HG03103 (cell line): ENCODE measurements at regions not wholly inside any gene's neighbourhood (a gene's known extent, or its start where the extent isn't known, plus 50 kb on each side); places are given as distances from the start of the nearest gene placed in this dataset.

Experiments used
- ATAC-seq: cut with Tn5 transposase; IDR thresholded peaks from one replicate; pipeline ENCODE4 v1.9.1; 2021; ENCODE audit warnings: low read depth; ENCODE audit not compliant: unreplicated experiment

DNA sequence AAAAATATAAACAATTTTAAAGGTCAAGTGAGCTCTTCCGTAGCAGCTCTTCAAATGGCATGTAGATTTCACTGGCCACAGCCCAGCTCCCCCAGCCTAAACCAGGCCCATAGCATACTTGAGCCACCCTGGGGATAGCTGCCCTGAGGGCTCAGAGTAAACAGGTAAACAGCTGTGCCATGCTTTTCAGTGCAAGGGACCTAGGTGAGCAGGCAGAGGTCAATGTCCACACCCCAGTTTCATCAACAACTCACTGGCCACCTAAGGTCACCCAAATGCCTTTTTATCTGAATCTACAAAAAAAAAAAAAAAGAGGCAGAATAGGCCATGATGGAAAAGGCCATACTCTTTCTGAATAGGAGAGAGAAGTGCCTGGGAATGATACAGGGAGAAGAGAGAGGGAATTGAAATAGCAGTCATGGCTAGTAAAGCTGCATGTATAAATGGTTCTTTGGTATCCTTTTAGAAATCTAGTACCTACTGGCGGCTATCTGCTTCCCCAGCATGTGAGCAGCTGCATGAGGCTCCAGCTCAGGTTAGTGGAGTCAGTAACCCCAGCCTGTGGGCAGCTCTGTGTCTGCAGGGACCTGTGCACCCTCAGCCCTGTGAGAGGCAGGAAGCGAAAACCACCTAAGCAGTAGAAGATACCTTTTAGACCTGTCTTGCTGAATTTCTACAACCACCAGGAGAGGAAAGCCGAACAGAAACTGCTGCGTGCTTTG lies 77.0 kb downstream of the FOXA2 start:
- ATAC-seq = no peak

DNA sequence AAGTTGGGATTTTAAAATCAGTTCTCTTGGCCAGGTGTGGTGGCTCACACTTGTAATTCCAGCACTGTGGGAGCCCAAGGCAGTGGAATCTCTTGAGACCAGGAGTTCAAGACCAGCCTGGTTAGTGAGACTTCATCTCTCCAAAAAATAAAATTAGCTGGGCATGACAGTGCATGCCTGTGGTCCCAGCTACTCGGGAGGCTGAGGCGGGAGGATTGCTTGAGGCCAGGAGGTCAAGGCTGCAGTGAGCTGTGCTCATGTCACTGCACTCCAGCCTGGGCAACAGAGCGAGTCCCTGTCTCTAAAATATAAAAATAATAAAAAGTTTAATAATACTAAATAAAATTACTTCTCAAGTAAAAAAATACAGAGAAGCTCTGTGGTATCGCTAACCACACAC lies 77.5 kb downstream of the FOXA2 start:
- no peak for ATAC-seq

DNA sequence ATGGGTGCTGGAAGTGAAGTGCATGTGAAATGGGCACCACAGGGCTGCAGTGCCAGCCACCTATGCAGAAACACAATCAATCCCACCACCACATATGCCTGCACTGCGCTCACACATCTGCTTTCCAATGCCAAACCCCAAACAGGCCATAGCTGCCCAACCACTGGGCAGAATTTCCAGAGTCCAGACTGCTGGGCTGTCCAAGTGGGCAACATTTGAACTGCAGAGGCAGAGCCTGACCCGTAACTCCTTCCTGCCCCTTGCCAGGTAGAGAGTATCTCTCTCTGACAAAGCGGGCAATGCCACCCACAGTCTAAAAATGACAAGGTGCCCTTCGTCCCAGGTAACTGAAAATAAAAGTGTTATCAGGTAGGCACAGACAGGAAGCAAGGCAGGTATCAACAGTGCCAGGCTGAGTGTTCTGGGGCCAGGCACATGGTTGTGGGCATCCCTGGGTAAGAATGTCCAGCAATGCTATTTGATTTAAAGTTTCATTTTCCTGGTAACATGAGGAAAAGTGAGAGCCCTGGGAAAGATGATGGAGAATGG lies 79.5 kb downstream of the FOXA2 start:
- no peak for ATAC-seq

DNA sequence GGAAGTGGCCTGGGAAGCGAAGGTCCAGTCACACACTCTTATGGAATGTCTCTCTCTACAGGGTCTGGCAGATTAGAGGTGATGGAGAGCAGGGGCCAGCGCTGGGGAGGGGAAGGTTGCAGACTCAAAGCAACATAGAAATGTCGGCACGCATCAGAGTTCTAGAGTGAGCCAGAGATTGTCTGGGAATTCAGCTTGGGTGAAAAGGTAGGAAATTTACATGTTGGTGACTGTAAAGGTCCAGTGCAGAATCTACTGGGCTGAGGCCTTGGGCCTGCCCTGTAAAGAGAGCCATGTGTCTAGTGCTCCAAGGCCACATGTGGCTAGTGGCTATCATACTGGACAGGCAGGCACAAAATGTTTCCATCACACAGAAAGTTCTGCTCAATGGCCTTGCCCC lies 80.8 kb downstream of the FOXA2 start:
- ATAC-seq = no peak

DNA sequence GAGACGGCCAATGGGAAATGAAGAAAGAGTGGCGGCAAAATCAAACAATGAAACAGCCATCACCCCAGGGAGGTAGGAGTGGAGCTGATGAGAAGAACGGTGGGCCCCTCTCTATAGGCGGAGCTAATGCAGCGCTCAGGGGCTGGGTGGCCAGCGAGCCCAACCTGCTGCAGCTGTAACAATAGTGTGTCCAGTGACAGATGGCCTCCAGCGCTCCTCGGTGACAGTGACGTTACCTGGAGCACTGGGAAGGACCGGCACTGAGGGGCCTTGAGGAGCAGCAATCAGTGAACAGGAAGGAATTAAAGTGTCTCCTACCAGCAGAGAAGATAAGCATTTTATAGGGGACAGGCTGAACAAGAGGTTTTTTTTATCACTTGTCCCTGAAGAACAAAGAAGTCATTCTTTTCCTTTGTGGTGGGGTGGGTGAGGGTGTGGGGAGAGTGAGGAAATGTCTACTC lies 81.6 kb downstream of the FOXA2 start:
- ATAC-seq = no peak

DNA sequence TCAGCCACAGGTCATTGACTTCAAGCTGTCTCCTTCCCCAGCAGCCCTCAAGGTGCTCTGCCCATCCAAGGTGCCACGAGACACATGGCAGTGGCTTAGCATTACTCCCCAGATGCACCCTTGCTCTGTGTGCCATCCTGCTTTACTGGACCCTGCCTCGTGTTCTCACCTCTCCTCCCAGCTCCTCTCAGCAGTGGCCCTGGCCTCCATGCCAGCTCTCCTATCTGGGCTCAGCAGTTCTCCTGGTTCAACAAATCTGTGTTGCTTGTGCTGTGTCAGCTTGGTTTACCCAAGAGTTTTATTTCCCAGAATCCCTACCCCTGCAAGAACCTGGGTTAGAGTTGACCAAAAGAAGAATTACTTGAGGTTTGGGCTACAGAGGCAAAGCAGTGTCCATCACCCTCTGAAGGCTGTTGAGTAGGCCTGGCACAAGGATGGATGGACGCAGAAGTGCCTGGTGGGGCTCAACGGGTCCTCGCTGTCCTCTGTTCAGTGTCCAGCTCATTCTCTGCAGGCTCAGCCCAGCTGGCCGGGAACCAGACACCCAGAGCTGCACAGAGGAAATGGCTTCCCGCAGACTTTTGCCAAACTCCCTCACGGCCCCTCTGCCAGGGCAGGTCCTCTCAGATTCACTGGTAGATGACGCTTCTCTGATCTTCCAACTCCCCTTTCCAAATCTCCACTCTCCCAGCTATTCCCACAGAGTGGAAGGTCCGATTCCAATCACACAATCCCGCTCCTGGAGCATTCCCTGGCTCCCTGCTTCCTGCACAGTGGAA lies 82.6 kb downstream of the FOXA2 start:
- ATAC-seq = no peak

DNA sequence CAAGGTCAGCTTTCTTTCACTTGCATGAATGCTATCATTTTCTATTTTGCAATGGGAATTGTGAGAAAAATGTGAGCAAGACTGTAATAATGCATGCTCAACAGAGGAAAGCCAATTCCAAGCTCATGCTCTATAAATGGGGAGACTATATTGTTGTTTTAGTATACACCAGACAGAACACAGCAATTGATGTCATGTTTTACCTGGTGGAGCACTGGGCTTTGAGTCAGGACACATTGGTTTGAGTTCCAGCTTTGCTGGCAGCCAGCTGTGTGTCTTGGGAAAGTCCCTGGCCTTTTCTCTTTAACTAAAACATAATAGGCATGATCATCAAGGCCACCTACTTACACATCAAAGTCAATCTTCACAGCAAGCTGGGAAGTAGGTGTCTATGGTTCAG lies 83.3 kb downstream of the FOXA2 start:
- ATAC-seq = no peak

DNA sequence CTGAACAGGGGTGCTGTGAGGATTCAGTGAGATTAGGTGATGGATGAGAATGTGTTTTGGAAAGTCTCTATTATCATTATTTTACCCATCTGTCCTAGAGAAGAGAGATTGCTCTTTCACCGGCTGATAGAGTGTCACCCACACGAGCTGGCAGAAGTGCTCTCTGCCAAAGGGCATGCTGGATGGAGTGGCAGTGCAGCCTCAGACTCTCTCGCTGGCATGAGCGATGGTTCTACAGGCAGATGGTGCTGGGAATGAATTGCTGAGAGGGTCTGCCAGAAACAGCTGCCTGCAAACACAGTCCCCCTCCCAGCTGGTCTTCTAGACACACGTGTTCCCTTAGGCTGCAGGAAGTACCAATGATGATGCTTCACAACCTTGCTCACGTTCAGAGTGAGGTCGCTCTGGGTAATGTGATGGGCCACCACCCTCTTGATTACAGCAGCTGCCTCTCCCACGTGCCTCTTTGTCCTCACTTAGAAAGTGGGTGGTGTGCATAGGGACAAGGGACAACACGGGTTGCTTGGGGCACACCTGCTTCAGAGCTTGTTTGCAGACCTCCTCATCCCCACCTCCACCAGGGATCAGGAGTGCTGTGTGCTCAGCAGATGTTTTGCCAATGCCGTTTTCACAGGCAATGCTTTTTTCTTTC lies 84.7 kb downstream of the FOXA2 start:
- no peak for ATAC-seq

DNA sequence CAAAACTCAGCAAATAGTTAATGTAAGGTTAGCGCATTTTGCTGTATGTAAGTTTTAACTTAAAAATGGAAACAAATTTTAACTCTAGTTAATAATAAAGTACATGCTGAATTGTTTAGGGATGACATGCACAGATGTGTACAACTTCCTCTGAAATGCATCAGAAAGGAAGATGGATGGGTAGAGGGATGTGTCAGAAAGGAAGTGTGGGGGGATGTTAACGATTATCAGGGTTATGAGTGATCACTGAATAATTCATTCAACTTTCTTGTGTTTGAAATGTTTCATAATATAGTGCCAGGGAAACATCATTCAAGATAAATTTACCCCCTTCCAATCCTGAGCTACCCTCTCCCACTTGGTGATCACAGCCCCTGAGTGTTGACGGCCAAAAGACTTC lies 87.6 kb downstream of the FOXA2 start:
- ATAC-seq = no peak

DNA sequence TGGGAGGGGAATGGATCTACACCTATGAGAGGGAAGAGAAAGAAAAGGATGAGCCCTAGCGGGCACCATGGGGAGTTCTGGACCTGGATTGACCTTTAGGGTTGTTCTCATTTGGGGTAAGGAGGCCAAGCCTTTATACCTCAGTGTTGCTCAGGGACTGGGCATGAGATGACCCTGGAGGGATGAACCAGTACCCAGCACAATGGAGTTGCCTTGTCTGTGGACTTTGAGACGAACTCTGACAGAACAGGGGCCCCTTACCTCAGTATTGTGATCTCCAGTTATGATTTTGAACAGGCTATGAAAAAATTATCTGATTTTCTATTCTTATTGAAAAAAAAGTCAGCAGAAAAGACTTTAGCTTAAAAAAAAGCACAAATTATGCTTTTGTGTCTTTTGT lies 88.6 kb downstream of the FOXA2 start:
- ATAC-seq = no peak

DNA sequence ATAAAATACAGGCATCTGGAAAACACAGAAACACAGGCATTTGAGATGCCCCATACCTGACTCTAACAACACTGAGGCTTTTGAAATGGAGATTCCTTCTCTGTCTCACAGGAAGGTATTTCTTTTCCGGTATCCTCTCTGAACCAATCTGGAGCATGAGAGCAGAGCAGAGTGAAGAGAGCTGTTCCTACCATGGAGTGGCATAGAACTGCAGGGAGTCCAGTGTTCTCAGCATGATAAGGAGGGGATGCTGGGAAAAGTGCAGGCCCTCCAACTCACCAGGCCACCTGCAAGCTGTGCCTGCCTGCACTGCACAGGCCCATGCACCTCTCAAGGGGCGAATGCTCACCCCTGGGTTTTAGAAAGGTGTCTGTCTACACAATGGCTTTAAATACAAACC lies 89.2 kb downstream of the FOXA2 start:
- ATAC-seq = no peak

DNA sequence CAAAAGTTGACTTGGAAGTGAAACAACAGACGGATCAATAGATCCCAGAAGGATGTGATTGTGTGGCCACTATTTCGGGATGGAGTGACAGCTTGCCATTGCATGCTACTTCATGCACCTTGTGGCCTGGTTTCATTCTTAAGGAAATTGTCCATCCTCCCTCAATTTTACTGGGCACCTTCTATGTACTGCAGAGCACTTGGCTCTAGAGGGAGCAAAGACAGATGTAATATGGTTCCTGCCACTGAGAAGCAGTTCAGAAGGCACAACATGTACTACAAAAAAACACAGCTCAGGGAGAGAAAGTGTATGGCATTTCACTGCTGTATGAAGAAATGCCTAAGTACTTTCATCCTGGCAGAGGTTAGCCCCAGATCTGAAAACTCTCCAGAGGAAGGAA lies 91.9 kb downstream of the FOXA2 start:
- ATAC-seq = no peak

DNA sequence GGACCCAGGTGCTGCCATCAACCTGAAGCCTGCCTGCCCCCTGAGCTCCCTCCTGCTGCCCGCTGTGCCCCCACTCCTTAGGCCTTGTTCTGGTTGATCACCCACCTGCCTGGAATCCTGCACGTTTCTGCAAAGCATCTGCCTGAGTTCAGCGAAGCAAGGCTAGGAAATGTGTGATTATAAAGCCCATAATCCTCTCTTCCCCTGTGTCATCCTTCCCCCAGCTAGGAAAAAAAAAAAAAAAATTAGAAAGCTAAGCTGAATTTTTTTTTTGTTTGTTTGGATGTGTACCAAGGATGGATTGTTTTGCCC lies 93.2 kb downstream of the FOXA2 start:
- no peak for ATAC-seq

DNA sequence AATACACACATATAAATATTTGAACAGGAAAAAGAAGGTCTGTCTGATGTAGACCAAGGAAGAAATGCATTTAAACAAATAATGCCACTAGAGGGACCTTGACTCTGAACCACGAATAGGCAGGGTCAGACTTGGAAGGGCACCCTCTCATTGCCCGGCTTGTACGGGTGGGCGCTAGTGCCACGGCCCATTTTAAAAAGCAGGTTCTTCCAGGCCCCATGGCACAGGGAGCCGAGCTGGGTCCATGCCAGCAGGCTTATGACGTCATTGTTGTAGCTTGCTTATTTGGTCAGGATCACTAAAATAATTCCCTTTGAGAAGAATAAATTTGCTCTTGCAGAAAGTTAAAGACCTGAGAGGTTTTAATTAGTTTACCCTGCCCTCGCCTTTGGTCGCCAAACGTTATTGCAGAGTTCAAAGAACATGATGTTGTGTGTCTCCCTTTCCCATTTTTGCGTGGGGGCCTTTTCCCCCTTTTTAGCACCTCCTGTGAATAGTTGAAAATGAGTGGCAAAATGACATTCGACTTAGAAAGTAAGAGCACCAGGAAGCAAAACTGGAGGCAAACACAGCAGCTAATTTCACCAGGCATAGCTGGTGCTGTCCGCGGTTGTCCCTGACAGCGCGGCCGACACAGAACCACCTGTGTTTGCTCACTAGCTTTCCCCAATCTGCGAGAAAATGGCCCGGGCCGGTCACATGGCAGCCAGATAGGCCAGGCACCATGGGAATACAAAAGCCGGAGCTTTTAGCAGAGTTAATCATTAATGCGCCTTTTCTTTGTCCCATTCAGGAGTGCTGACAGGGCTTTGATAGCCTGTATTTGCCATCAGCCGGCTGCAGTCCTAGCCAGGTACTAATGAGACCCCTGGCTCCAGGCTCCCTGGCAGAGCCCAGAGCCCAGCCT lies 93.8 kb downstream of the FOXA2 start:
- no peak for ATAC-seq

DNA sequence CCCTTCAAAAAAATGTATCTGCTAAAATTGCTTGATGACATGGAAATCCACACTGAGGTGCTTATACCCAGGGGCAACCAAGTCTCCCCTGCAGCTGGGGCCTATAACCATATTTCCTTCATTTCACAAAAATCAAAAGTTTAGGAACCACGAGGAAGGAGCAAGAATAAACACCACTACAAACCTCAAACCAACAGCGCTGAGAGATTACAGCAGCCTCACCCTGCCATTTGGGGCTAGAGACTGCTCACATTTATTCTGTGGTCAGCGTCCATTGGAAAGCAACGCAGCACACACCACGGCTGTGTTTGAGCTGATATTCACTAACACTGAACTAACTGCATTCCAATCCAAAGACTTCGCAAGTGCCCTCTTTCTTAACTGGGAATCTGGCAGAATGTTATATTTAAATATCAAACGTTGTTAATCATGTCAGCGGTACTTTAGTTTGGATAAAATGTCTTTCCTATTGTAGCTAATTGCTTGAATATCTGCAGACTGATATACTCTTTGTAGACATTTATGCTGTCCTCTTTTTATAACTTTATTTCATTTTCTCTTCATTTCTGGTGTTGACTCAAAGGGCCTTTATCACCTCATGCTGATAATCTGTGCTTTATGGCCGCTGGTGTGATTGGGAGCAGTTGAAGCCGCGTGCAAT lies 94.6 kb downstream of the FOXA2 start:
- ATAC-seq = no peak

DNA sequence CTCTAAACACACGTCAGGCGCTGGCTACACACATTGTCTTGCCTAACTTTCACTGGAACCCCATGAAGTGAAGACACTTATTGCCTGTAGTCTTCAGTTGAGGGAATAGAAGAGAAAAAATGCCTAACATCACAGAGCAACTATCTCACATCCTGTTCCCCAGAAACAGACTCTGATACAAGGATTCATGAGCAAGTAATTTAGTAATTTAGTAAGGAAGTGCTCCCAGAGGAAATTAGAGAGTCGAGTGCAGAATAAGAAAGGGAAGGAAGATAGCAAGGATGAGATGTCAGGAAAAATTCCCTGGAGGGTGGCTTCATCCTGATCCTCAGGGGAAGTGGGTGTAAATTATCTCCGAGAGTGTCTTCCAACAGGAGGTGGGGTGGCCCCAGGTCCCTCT lies 104.0 kb downstream of the FOXA2 start:
- no peak for ATAC-seq

DNA sequence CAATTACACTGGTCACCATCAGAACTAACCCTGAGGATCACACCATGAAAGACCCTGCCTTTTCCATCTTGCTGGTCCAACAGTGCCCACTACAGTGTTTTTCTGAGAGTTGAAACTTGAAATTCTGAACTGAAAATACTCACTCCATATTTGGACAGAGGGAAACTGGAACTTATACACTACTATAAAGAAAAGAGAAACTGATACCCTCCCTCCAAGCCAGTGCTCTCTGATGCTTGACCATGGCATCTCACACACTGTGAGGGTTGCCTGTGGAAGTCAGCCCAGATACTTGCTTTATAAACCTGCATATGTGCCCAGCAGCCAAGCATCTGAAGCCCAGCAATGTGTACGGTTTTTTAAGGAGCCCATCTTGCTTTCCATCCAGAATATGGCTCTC lies 108.7 kb downstream of the FOXA2 start:
- ATAC-seq = no peak

DNA sequence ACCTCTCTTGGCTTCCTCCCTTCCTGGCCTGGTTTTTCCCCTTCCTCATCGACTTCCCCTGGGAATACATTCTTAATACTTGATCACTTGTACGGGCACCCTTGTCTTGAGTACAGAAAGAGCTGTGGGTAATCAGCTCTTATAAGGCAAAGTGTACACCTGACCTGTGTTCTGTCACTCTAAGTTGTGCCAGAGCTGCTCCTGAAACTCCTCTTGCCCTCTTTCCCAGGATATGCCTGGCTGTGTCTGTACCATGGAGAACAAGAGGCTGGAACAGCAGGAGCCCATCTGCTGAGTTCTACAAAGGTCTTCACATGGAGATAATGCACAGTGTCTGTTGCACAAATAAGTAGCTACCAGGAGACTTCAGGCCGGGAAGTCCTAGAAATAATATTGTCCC lies 110.1 kb downstream of the FOXA2 start:
- ATAC-seq = no peak

DNA sequence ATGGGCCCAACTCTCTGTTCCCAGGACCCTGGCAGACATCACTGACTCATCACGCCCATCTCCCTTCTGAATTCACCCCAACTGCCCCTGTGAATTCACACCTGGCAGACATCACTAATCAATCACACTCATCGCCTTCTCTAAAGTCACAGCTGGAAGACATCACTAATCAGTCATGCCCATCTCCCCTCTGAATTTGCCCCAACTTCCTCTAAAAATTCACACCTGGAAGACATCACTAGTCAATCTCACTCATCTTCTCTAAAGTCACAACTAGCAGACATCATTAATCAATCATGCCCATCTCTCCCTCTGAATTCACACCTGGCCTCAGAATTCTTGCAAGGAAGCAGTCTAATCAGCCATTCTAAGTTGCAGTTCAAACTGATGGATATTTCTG lies 111.1 kb downstream of the FOXA2 start:
- ATAC-seq = no peak

DNA sequence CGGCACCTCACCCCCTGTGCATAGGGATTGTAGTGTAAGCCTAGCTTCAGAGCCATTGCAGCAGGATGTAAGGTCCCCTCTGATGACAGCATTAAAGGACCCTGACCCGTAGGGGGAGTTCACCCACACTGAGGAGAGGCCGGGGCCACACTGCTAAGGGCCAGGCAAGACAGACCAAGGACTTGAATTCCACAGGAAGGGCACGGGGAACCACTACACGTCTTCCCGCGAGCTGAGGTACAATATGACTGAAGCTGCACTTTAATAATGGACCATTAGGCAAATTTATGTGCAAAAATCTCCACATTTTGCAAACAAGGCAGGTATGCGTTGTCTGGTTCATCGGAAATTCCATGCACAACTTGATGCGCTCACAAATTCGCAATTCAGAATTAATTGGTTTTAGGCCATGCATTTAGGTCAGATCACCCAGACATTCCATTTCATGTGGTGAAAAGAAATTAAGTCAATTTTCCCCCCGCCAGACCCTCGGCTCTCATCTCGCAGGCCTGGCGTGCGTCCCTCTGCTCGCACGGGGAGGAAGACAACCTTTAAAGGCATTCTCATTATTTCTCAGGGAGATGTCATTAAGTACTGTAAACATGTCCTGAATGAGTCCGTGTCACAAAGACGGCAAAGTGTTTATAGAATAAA lies 111.8 kb downstream of the FOXA2 start:
- no peak for ATAC-seq
